ENCODE measurements at regions not wholly inside any gene's neighbourhood (a gene's known extent, or its start where the extent isn't known, plus 50 kb on each side); places are given as distances from the start of the nearest gene placed in this dataset.

- 0 out of 2 replicates have a peak, but pooled peaks have one; percentile 61 for TF ChIP-seq ARID4B (CRISPR knock-in tag; IDR thresholded peaks at IDR 0.05; ENCODE audit: borderline replicate concordance)
- TF ChIP-seq E2F4 (CRISPR knock-in tag; IDR thresholded peaks at IDR 0.05; ENCODE audit: borderline replicate concordance, low read depth), result no peak
- no peak for TF ChIP-seq ZNF138 (CRISPR knock-in tag; conservative IDR thresholded peaks at IDR 0.05)
- TF ChIP-seq, protein P1, sequence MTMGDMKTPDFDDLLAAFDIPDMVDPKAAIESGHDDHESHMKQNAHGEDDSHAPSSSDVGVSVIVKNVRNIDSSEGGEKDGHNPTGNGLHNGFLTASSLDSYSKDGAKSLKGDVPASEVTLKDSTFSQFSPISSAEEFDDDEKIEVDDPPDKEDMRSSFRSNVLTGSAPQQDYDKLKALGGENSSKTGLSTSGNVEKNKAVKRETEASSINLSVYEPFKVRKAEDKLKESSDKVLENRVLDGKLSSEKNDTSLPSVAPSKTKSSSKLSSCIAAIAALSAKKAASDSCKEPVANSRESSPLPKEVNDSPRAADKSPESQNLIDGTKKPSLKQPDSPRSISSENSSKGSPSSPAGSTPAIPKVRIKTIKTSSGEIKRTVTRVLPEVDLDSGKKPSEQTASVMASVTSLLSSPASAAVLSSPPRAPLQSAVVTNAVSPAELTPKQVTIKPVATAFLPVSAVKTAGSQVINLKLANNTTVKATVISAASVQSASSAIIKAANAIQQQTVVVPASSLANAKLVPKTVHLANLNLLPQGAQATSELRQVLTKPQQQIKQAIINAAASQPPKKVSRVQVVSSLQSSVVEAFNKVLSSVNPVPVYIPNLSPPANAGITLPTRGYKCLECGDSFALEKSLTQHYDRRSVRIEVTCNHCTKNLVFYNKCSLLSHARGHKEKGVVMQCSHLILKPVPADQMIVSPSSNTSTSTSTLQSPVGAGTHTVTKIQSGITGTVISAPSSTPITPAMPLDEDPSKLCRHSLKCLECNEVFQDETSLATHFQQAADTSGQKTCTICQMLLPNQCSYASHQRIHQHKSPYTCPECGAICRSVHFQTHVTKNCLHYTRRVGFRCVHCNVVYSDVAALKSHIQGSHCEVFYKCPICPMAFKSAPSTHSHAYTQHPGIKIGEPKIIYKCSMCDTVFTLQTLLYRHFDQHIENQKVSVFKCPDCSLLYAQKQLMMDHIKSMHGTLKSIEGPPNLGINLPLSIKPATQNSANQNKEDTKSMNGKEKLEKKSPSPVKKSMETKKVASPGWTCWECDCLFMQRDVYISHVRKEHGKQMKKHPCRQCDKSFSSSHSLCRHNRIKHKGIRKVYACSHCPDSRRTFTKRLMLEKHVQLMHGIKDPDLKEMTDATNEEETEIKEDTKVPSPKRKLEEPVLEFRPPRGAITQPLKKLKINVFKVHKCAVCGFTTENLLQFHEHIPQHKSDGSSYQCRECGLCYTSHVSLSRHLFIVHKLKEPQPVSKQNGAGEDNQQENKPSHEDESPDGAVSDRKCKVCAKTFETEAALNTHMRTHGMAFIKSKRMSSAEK (CRISPR knock-in tag; IDR thresholded peaks at IDR 0.05; ENCODE audit: borderline replicate concordance), result no peak
- no peak for TF ChIP-seq ZNF219 (CRISPR knock-in tag; IDR thresholded peaks at IDR 0.05; ENCODE audit: borderline replicate concordance)
- peak; percentile 60; the same call in 1 of the 2 replicates for TF ChIP-seq FOXP1 (CRISPR knock-in tag; IDR thresholded peaks at IDR 0.05; ENCODE audit: borderline replicate concordance)
- TF ChIP-seq, protein P2, sequence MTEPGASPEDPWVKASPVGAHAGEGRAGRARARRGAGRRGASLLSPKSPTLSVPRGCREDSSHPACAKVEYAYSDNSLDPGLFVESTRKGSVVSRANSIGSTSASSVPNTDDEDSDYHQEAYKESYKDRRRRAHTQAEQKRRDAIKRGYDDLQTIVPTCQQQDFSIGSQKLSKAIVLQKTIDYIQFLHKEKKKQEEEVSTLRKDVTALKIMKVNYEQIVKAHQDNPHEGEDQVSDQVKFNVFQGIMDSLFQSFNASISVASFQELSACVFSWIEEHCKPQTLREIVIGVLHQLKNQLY (CRISPR knock-in tag; IDR thresholded peaks at IDR 0.05), result no peak
- 0 out of 2 replicates have a peak, but pooled peaks have one; percentile 38 for TF ChIP-seq E2F5 (CRISPR knock-in tag; IDR thresholded peaks at IDR 0.05)
- TF ChIP-seq, protein P3, sequence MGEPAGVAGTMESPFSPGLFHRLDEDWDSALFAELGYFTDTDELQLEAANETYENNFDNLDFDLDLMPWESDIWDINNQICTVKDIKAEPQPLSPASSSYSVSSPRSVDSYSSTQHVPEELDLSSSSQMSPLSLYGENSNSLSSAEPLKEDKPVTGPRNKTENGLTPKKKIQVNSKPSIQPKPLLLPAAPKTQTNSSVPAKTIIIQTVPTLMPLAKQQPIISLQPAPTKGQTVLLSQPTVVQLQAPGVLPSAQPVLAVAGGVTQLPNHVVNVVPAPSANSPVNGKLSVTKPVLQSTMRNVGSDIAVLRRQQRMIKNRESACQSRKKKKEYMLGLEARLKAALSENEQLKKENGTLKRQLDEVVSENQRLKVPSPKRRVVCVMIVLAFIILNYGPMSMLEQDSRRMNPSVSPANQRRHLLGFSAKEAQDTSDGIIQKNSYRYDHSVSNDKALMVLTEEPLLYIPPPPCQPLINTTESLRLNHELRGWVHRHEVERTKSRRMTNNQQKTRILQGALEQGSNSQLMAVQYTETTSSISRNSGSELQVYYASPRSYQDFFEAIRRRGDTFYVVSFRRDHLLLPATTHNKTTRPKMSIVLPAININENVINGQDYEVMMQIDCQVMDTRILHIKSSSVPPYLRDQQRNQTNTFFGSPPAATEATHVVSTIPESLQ (CRISPR knock-in tag; IDR thresholded peaks at IDR 0.05), result no peak
- TF ChIP-seq FOXK1 (CRISPR knock-in tag; IDR thresholded peaks at IDR 0.05), result peak; percentile 26; the same call in 1 of the 2 replicates
- TF ChIP-seq E2F1 (CRISPR knock-in tag; IDR thresholded peaks at IDR 0.05), result no peak
Measured at GRCh38 chr6:133837801-133838349, 51.0 kb upstream of the TCF21 start (continued).
